Hepatic stellate cell (primary cell): ENCODE measurements at regions not wholly inside any gene's neighbourhood (a gene's known extent, or its start where the extent isn't known, plus 50 kb on each side); places are given as distances from the start of the nearest gene placed in this dataset.

Source experiments
- DNase-seq: peaks from one replicate; pipeline ENCODE4 v3.0.0; 2011; ENCODE audit warnings: low spot score

DNA sequence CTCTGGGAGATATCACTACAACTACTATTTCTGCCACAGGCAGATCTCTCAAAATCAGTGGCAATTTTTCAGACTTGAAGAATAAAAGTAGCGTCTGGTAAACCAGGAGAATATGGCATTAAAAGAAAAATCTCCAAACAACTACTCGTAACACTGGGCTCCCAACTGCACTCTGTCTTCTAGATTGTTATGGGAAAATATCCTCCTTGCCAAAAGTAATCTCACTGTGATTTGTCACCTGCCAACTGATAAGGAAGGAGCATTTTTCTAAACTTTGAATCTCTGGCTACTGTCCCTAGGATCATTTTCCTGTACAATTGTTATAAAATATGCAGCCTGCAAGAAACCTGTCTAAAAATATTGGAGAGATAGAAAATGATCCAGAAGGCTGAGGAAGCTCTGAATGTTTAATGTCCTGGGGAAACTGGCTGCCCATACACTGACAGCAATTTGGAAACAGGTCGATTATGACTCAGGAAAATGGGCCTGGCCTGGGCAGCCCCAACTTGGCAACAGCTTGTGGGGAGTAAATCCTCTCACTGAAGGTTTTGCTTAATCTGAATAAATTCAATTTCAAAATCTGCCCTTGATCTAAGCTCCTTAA is 90.5 kb upstream of the DBX1 start:
- DNase-seq = no peak

DNA sequence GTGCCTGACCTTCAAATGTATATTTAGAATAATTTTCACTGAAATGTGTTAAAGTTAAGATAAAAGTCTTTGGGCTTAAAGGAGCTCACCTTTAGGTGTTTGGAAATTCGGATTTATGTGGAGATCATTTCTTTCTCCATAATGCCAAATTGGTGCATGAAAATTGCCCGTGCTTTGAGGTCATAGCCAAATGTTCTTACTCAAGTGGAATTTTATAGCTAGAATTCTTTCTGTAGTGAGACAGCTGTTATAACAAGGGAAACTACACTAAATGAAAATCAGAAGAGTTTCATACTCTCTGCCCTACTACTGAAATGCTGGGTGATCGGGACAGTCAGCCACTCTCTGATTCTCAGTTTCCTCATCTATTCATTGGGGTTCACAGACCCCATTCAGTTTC is 89.5 kb upstream of the DBX1 start:
- no peak for DNase-seq

DNA sequence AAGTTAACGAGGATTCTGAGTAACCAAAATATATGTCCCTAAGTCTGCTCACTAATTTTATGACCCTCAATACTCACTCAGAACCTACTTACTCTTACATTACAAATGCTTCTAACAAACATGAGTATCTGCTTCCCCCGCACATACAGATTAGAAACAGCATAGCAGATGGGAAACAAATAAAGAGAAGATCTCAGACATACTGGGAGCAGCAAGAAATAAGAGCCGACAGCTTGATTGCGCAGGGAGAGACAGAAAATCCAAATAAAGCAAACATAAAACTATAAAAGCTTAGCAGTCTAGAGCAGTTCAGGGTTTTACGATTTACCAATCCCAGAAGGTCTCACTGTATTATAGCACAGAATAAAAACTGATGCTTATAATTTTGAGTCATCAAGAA is 89.1 kb upstream of the DBX1 start:
- DNase-seq = no peak

DNA sequence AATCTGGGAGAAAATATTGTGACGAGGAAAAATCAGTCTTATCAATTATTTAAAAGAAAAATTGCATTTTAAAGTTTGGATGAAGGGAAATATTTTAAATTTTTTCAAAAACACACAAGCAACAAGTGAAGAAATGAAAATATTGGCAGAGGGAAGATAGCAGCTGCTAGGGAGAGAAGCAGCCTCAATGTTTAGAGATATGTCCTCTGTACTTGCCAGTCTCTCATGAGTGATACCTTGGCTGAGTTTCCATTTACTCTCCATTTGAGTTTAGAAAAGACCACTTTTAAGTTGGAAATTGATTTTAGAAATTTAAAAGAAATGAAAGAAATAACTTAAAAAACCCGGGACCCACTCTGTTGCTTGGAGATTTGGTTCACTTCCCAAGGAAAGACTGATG is 88.6 kb upstream of the DBX1 start:
- no peak for DNase-seq

DNA sequence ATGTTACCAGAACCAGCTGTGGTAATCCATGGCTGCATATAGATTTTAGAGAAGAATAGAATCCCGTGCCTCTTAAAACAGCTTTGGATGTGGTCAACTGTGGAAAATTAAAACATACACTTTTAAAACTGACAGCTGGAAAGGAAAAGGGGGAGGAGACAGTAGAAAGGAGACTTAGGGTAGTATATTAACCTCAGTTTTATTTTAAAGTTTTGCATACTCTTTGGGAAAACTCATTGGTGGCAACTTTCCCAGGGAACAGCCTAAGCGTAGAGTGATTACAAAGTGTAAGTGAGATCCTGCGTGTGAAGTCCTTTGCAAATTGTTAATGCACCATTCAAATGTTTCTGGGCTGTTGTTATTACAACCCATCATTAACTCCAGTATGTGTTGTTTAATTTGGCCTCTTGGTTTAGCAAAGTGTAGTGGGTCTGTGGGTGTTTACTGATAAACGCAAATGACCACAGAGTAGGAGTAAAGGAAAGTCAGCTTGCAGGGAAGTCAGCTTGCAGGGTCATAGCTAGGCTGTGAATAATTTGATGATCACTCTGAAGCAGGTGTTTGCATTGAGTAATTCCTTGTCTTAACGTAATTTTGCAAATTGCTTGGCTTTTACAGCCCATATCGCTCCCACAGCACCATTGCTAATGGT is 88.0 kb upstream of the DBX1 start:
- DNase-seq = no peak

DNA sequence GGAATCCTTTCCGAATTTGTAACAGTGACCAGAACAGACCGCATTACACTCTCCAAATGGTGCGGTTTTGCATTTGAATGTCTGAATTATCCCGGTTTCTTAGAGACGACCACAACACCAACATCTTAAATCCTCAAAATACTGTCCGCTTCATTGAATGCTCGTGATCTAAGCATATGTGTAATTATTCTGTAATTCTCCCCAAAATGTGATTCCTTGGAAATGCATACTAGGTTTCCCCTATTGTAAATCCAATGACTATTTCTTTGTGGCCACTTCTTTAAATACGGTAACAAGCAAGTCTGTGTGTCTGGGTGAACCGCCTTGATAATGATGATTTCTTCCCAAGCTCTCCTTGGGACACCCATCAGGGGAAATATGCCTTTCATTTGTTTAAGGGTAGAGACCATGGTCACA is 87.3 kb upstream of the DBX1 start:
- DNase-seq = no peak

DNA sequence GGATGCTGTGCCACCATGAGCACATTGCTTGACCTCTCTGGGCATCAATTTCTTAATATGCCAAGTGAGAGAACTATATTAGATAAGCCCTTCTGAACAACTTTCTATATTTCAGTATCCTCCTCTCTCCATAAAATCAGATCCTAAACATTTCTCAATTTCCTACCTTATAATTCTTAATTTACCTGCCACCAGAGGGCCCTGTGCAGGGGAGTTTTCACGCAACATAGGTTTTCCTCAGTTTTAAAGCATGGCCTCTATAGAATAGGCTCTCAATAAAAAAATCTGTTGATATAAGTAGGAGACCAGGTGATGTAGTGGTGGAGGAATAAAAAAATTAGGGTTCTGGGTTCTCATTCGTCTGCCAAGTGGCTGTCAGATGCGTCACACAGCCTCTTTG is 83.7 kb upstream of the DBX1 start:
- no peak for DNase-seq

DNA sequence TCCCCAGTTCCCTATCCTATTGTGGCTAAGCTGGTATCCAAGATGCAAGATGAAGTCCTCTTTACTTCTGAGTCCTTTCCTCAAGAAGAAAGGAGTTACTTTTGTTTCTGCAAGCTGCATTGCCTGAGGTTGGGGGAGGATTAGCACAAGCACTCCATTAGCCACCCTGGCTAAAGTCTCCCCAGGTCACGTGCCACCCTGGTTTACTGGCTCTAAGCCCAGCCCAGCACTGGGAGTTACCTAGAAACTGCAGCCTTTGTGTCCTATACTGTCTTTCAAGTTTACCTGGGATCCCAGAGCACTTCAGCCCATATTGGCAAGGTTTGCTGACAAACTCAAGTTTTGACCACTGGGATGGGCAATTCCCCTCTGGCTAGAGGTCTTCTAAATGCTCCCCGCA is 78.4 kb upstream of the DBX1 start:
- no peak for DNase-seq

DNA sequence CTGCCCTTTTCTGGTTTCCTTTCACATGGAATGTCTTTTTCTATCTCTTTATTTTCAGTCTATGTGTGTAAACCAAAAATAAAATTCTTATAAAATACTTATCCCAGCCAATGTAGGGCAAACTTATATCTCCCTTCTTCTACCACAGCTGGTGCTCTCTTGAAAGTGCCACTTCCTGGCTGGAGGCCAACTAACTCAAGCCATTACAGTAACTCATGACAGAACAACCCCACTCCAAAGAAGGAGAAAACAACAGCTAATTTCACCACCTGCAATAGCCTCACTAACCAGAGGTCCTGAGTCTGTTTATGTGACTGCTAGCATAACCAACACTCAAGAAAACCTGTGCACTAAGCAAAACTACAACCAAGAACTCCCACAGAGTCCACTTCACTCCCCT is 74.9 kb upstream of the DBX1 start:
- DNase-seq = no peak

DNA sequence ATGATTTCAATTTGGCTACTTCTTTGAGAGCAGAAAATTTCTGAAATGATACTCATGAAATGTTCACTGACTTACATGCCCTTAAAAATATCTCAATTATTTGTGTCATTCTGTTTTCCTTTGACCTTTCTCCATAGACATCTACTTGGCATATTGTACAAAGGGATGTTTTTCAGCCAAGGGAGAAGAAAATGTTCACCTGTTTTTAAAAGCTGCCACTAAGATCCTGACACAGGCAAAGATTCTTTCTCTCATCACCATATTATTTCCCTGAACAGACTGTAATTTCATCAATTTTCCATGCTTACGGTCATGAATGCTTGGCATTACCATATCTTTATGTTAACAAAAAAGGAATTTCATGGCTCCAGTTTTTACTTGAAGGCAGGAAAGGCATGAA is 67.4 kb upstream of the DBX1 start:
- no peak for DNase-seq

DNA sequence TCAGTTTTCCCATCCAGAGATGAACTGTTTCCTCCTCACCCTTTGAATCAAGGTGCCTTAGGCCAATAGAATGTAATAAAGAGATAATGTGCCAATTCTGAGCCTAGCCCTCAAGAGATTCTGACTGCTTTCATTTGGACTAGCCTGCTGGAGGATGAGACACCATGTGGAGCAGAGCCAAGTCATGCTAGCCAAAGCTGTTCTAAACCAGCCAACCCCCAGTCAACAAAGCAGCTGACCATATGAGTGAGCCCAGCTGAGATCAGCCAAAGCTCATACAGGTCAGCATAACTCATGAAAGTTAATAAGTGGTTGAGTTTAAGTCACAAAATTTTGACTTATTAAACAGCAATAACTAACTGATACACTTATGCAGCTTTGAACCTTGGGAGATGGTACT is 66.7 kb upstream of the DBX1 start:
- DNase-seq = no peak

DNA sequence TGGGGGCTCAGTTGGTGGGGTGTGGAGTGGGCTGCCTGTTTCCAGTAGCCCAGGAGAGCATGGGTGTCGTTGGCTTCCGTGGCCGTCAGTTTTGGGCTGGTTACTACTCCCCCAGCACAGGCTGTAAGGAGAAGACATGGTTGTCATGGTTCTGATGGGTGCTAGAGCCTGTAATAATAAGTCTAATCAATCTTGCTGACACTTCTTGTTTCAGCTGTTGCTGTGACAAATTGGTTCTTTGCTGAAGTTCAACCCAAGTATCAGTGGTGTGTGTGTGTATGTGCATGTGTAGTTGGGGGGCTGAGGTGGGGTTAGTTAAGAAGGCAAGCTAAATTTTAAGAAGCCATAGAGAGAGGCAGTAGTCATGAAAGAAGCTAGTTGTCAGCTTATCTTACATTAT is 61.3 kb upstream of the DBX1 start:
- DNase-seq = no peak

DNA sequence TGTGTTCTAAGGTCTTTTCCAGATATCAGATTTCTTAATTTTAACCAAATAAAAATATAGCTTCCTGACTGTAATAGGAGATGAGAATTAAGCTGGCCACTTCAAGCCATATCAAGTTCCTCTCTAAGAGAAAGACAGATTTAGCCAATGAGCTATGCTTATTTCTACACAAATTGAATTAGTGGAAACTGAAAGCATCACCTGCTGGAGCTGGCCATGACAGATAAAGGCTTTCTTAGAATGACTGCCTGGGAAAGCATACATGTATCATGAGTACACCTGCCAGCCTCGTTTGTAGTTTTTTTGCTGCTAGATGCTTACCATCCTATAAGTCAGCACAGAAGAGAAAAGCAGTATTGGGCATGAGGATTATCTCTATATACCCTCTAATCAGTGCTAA is 53.5 kb upstream of the DBX1 start:
- DNase-seq = no peak

DNA sequence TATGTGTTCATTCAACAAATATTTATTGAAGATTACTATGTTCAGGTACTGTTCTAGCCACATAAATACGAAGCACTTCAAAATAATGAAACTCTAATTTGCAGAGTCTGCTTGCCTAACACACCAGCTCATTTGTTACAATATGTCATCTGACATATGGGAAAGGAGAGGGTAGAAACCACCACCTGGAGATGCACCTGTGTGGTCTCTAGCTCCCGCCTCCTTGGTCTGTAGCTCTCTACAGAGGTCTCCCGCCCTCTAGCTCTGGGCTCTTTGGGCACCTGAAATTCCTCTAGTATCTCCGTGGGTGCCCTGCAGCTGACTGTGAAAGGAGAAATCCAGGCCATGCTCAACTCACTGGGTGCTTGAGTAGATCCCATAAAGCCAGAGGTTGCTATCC is 51.4 kb upstream of the DBX1 start:
- DNase-seq = no peak
